ENCODE measurements at regions not wholly inside any gene's neighbourhood (a gene's known extent, or its start where the extent isn't known, plus 50 kb on each side); places are given as distances from the start of the nearest gene placed in this dataset.
"Not testable (repeated sequence)": the region's sequence is repeated elsewhere in the genome, so short reads cannot be mapped to it uniquely, and the experiment has no call there.

- no peak for ATAC-seq (ENCODE audit: low read depth)
Measured at GRCh38 chr2:176891857-176892256, 320.7 kb upstream of the HNRNPA3 start.

GRCh38 chr2:176892676-176893226 is 319.8 kb upstream of the HNRNPA3 start:
- no peaks in the 10 kb centered on the region for H3K4me1 ChIP-seq (ENCODE audit: insufficient read depth, poor library complexity, severe bottlenecking)
- no peak for TF ChIP-seq CTCF (IDR thresholded peaks at IDR 0.05; ENCODE audit: poor library complexity, severe bottlenecking)
- ATAC-seq (ENCODE audit: low read depth) (no peak), DNase-seq (ENCODE audit: low spot score) (no peak)
- H3K9me3 ChIP-seq (ENCODE audit: severe bottlenecking): peaks cover 5% of the 10 kb centered on the region
- H3K27me3 ChIP-seq (ENCODE audit: insufficient read depth, poor library complexity, severe bottlenecking): peaks cover 4% of the 10 kb centered on the region
- H3K4me3 ChIP-seq (ENCODE audit: severe bottlenecking): no peak overlapping the region
- no peaks in the 10 kb centered on the region for H3K36me3 ChIP-seq (ENCODE audit: low read depth)
- no peak overlapping the region for H3K27ac ChIP-seq (ENCODE audit: poor library complexity, severe bottlenecking)

More at GRCh38 chr2:176891857-176892256, 320.7 kb upstream of the HNRNPA3 start:
- no peak for TF ChIP-seq CTCF (IDR thresholded peaks at IDR 0.05; ENCODE audit: poor library complexity, severe bottlenecking)
- no peak overlapping the region for H3K27ac ChIP-seq (ENCODE audit: poor library complexity, severe bottlenecking)
- peaks cover 4% of the 10 kb centered on the region for H3K27me3 ChIP-seq (ENCODE audit: insufficient read depth, poor library complexity, severe bottlenecking)
- no peak for DNase-seq (ENCODE audit: low spot score)
- H3K4me3 ChIP-seq (ENCODE audit: severe bottlenecking): no peak overlapping the region
- no peaks in the 10 kb centered on the region for H3K36me3 ChIP-seq (ENCODE audit: low read depth)
- no peaks in the 10 kb centered on the region for H3K4me1 ChIP-seq (ENCODE audit: insufficient read depth, poor library complexity, severe bottlenecking)
- H3K9me3 ChIP-seq (ENCODE audit: severe bottlenecking): peaks cover 5% of the 10 kb centered on the region

- H3K4me3 ChIP-seq (ENCODE audit: severe bottlenecking): no peak overlapping the region
- ATAC-seq (ENCODE audit: low read depth): no peak
Measured at GRCh38 chr2:176895158-176895557, 317.4 kb upstream of the HNRNPA3 start.

GRCh38 chr2:176902454-176902853 is 310.1 kb upstream of the HNRNPA3 start:
- no peak for ATAC-seq (ENCODE audit: low read depth)
- no peak for TF ChIP-seq CTCF (IDR thresholded peaks at IDR 0.05; ENCODE audit: poor library complexity, severe bottlenecking)
- Histone ChIP-seq H3K27ac (ENCODE audit: poor library complexity, severe bottlenecking) (no peak overlapping the region), H3K36me3 (ENCODE audit: low read depth) (no peaks in the 10 kb centered on the region), H3K4me1 (ENCODE audit: insufficient read depth, poor library complexity, severe bottlenecking) (no peaks in the 10 kb centered on the region), H3K9me3 (ENCODE audit: severe bottlenecking) (no peaks in the 10 kb centered on the region), H3K27me3 (ENCODE audit: insufficient read depth, poor library complexity, severe bottlenecking) (peaks cover 9% of the 10 kb centered on the region), H3K4me3 (ENCODE audit: severe bottlenecking) (no peak overlapping the region)
- DNase-seq (ENCODE audit: low spot score): no peak

More at GRCh38 chr2:176895158-176895557, 317.4 kb upstream of the HNRNPA3 start:
- peaks cover 5% of the 10 kb centered on the region for H3K9me3 ChIP-seq (ENCODE audit: severe bottlenecking)
- H3K36me3 ChIP-seq (ENCODE audit: low read depth): no peaks in the 10 kb centered on the region
- no peak for DNase-seq (ENCODE audit: low spot score)
- no peak for TF ChIP-seq CTCF (IDR thresholded peaks at IDR 0.05; ENCODE audit: poor library complexity, severe bottlenecking)
- H3K27me3 ChIP-seq (ENCODE audit: insufficient read depth, poor library complexity, severe bottlenecking): peaks cover 5% of the 10 kb centered on the region
- no peaks in the 10 kb centered on the region for H3K4me1 ChIP-seq (ENCODE audit: insufficient read depth, poor library complexity, severe bottlenecking)
- no peak overlapping the region for H3K27ac ChIP-seq (ENCODE audit: poor library complexity, severe bottlenecking)

- not testable (repeated sequence) for DNase-seq (ENCODE audit: low spot score); H3K36me3 ChIP-seq (ENCODE audit: low read depth); ATAC-seq (ENCODE audit: low read depth); H3K27me3 ChIP-seq (ENCODE audit: insufficient read depth, poor library complexity, severe bottlenecking); H3K27ac ChIP-seq (ENCODE audit: poor library complexity, severe bottlenecking); H3K9me3 ChIP-seq (ENCODE audit: severe bottlenecking); H3K4me3 ChIP-seq (ENCODE audit: severe bottlenecking); H3K4me1 ChIP-seq (ENCODE audit: insufficient read depth, poor library complexity, severe bottlenecking)
Measured at GRCh38 chr2:176904053-176904452, 308.5 kb upstream of the HNRNPA3 start.

All from RWPE2 (cell line).